WERI-Rb-1 (cell line): ENCODE measurements at regions not wholly inside any gene's neighbourhood (a gene's known extent, or its start where the extent isn't known, plus 50 kb on each side); places are given as distances from the start of the nearest gene placed in this dataset.

ENCODE experiments used
- DNase-seq: peaks from one replicate; pipeline ENCODE4 v3.0.0-alpha.2; 2020
- H3K27ac ChIP-seq: fragments of 250-450 bp; sonication (Bioruptor Pico); 2 replicates; pipeline ENCODE4 v1.5.1; 2020; ENCODE audit warnings: mild to moderate bottlenecking, moderate library complexity
- H3K27me3 ChIP-seq: fragments of 250-450 bp; sonication (Bioruptor Pico); 2 replicates; pipeline ENCODE4 v1.5.1; 2021; ENCODE audit warnings: mild to moderate bottlenecking, low read depth, moderate library complexity; ENCODE audit not compliant: insufficient read depth, severe bottlenecking
- H3K36me3 ChIP-seq: fragments of 250-450 bp; sonication (Bioruptor Pico); 2 replicates; pipeline ENCODE4 v1.5.1; 2020; ENCODE audit warnings: mild to moderate bottlenecking, moderate library complexity
- H3K4me3 ChIP-seq: 2 replicates; pipeline ENCODE4 v1.5.1; 2011; ENCODE audit warnings: low read depth, mild to moderate bottlenecking, control low read depth, low read length
- H3K9me3 ChIP-seq: fragments of 250-450 bp; sonication (Bioruptor Pico); 2 replicates; pipeline ENCODE4 v1.5.1; 2021; ENCODE audit warnings: mild to moderate bottlenecking, moderate library complexity; ENCODE audit not compliant: severe bottlenecking
- TF ChIP-seq, protein P1 (sequence below): IDR thresholded peaks from 2 replicates; pipeline ENCODE4 v1.5.1; 2011; ENCODE audit warnings: low read depth, mild to moderate bottlenecking, control low read depth, inconsistent platforms, low read length

DNA sequence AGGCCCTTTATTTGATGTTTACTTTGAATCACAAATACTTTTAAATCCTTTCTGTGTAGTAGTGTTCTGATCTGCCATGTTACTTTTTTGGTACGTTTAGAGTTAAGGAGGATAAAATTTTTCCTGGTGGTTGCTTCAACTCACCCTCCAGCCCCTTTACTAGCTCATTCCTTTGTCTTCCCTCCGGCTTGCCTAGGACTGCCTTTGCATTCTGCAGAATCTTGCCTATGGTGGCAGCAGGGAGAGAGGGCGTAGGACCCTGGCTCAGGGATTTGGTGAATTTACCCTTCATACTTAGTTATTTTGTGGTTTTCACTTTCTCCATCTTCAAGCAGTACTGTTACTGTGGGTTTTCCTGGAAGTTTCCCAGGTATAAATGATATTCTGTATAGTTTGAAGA lies 833.5 kb downstream of the XPNPEP1 start:
- no peak for DNase-seq
- no peaks in the 10 kb centered on the region for H3K9me3 ChIP-seq
- H3K27me3 ChIP-seq, result no peaks in the 10 kb centered on the region
- H3K27ac ChIP-seq, result no peak overlapping the region
- H3K36me3 ChIP-seq, result no peaks in the 10 kb centered on the region
- H3K4me3 ChIP-seq, result no peak overlapping the region
- TF ChIP-seq, protein P1, sequence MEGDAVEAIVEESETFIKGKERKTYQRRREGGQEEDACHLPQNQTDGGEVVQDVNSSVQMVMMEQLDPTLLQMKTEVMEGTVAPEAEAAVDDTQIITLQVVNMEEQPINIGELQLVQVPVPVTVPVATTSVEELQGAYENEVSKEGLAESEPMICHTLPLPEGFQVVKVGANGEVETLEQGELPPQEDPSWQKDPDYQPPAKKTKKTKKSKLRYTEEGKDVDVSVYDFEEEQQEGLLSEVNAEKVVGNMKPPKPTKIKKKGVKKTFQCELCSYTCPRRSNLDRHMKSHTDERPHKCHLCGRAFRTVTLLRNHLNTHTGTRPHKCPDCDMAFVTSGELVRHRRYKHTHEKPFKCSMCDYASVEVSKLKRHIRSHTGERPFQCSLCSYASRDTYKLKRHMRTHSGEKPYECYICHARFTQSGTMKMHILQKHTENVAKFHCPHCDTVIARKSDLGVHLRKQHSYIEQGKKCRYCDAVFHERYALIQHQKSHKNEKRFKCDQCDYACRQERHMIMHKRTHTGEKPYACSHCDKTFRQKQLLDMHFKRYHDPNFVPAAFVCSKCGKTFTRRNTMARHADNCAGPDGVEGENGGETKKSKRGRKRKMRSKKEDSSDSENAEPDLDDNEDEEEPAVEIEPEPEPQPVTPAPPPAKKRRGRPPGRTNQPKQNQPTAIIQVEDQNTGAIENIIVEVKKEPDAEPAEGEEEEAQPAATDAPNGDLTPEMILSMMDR, result no peak

DNA sequence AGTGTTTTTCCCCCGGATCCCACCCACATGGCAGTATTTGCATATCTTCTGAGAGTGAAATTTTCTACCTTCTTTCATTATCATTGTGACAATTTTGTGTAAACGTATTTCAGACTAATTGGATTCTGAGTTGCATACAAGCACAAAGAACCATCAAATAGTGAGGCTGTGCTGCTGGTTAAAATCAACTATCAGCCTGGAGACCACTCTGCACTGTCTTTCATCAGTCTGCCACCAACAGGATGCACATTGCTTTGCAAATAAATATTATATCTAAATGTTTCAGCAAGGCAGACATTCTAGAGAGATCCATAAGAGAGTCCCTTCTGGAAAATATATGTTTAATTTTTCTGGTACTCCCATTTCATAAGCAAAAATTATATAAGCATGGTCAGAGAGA lies 851.8 kb downstream of the XPNPEP1 start:
- DNase-seq, result no peak
- no peaks in the 10 kb centered on the region for H3K36me3 ChIP-seq
- H3K27ac ChIP-seq, result no peak overlapping the region
- no peak overlapping the region for H3K4me3 ChIP-seq
- TF ChIP-seq, protein P1, result no peak
- H3K27me3 ChIP-seq, result no peaks in the 10 kb centered on the region
- no peaks in the 10 kb centered on the region for H3K9me3 ChIP-seq

DNA sequence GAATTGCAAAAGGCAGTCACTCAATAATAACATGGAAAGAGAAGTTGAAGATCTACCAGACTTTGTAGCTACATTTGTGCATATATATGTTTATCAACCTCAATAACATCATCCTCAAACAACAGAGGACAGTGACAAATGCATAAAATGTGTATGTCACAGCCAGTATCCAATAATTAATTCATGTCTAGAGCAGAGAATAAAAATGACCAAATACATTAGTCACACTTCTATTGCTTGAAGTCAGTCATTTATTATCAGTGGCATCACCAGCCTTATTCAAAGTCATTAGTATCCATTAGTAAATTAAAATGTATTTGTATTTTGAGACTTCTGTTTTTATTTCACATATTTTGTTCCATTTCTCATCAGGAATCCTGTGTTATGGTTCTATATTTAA lies 852.8 kb downstream of the XPNPEP1 start:
- no peak for DNase-seq
- TF ChIP-seq, protein P1, result no peak
- no peak overlapping the region for H3K27ac ChIP-seq
- no peaks in the 10 kb centered on the region for H3K9me3 ChIP-seq
- H3K4me3 ChIP-seq, result no peak overlapping the region
- no peaks in the 10 kb centered on the region for H3K36me3 ChIP-seq
- no peaks in the 10 kb centered on the region for H3K27me3 ChIP-seq

DNA sequence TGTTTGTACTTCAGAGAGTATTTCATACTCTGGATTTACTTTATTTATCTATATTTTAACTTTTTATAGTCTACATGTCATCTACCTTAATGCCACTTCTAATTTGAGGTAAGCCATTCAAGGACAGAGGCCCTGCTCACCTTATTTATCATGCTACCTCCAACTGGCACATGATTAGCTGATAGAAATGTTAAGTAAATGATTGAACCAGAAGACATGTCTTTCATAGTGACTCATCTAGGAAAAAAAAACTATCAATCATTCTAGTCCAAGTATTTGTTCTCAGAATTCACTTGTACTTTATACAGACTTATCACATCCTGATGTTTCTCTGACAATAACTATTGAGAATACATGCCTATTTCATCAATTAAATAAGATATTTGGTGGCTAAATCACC lies 856.3 kb downstream of the XPNPEP1 start:
- no peak for DNase-seq
- Histone ChIP-seq H3K27me3 (no peaks in the 10 kb centered on the region), H3K9me3 (no peaks in the 10 kb centered on the region), H3K4me3 (no peak overlapping the region), H3K36me3 (no peaks in the 10 kb centered on the region), H3K27ac (no peak overlapping the region)
- TF ChIP-seq, protein P1, result no peak

DNA sequence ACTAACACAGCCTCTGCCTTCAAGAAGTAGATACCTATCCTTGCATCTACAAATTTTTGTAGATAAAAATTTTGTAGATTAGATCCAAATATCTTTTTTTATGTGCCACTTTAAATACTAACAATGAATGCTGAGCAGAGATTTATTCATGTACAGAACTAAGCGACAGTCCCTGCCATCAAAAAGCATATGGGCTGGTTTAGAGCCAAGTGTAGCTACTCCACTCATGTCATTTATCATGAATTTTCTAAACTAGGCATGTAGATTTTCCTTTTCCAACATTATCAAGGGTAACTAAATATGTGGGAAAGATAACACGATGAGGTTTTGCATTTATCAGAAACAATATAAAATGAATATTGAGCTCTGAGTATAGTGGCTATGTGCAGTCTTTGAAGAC lies 857.5 kb downstream of the XPNPEP1 start:
- H3K36me3 ChIP-seq, result no peaks in the 10 kb centered on the region
- no peaks in the 10 kb centered on the region for H3K27me3 ChIP-seq
- H3K4me3 ChIP-seq, result no peak overlapping the region
- H3K9me3 ChIP-seq, result no peaks in the 10 kb centered on the region
- no peak overlapping the region for H3K27ac ChIP-seq
- DNase-seq, result no peak
- TF ChIP-seq, protein P1, result no peak

DNA sequence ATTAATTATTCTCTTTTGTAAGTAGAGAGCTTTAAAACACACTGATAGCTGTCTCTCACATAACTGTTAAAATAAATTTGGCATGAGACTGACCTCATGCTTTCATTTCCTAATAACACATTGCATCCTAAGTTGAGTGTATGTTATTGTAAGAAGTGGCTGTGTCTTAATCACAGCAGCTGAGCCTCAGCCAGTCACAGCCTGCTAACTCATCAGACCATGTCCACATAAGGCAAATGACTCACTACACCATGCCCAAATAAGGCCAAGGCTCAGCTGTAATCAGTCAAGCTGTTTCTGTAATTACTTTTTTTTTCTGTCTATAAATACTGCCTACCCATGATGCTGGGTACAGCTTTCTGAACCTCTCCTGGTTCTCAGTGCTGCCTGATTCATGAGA lies 860.9 kb downstream of the XPNPEP1 start:
- no peak overlapping the region for H3K4me3 ChIP-seq
- H3K27ac ChIP-seq, result no peak overlapping the region
- no peaks in the 10 kb centered on the region for H3K36me3 ChIP-seq
- TF ChIP-seq, protein P1, result no peak
- no peaks in the 10 kb centered on the region for H3K9me3 ChIP-seq
- peak; percentile 10 for DNase-seq
- H3K27me3 ChIP-seq, result no peaks in the 10 kb centered on the region
